Keratinocyte (primary cell): ENCODE measurements at regions not wholly inside any gene's neighbourhood (a gene's known extent, or its start where the extent isn't known, plus 50 kb on each side); places are given as distances from the start of the nearest gene placed in this dataset.

ENCODE experiments used
- DNase-seq: peaks from one replicate; pipeline ENCODE4 v3.0.0-alpha.2; 2011; ENCODE audit warnings: low read depth, missing footprints, low spot score
- FAIRE-seq: peaks from 2 replicates; lab custom pipeline; 2011; peaks lifted over from hg19 to GRCh38; lab: Jason Lieb, UNC
- H2AFZ ChIP-seq: 2 replicates; pipeline ENCODE4 v1.6.0; 2012; ENCODE audit warnings: low read length, control low read depth, inconsistent platforms; ENCODE audit not compliant: control insufficient read depth
- H3K27ac ChIP-seq: 2 replicates; pipeline ENCODE4 v1.5.1; 2011; ENCODE audit warnings: low read length; ENCODE audit not compliant: control insufficient read depth, insufficient read depth
- H3K27me3 ChIP-seq: 3 replicates; pipeline ENCODE4 v1.6.0; 2011; ENCODE audit warnings: low read length; ENCODE audit not compliant: control insufficient read depth, insufficient read depth; ENCODE audit errors: extremely low read depth
- H3K36me3 ChIP-seq, 2 experiments: 2 replicates in 1 of 2; 3 replicates in 1 of 2; pipeline ENCODE4 v1.5.1; 2011; ENCODE audit warnings: low read length in 2 of 2, mild to moderate bottlenecking in 1 of 2; ENCODE audit not compliant: control insufficient read depth in 2 of 2, insufficient read depth in 2 of 2; ENCODE audit errors: extremely low read depth in 1 of 2
- H3K4me1 ChIP-seq: 3 replicates; pipeline ENCODE4 v1.5.1; 2011; ENCODE audit warnings: low read length; ENCODE audit not compliant: control insufficient read depth, insufficient read depth; ENCODE audit errors: extremely low read depth
- H3K4me2 ChIP-seq: 3 replicates; pipeline ENCODE4 v1.6.0; 2011; ENCODE audit warnings: low read depth, low read length; ENCODE audit not compliant: control insufficient read depth, insufficient read depth; ENCODE audit errors: extremely low read depth
- H3K4me3 ChIP-seq, 3 experiments: fragments of 200-600 bp in 1 of 3; sonication (generic) in 1 of 3; 2 replicates in 2 of 3; 3 replicates in 1 of 3; pipeline ENCODE4 v1.5.1; 2011 to 2016; ENCODE audit warnings: low read length in 3 of 3, mild to moderate bottlenecking in 3 of 3, control low read depth in 2 of 3, inconsistent platforms in 1 of 3, low read depth in 1 of 3, mixed read lengths in 1 of 3, mixed run types in 1 of 3, moderate library complexity in 1 of 3; ENCODE audit not compliant: control insufficient read depth in 2 of 3, insufficient read depth in 2 of 3; ENCODE audit errors: extremely low read depth in 1 of 3
- H3K79me2 ChIP-seq: 2 replicates; pipeline ENCODE4 v1.6.0; 2012; ENCODE audit warnings: low read length; ENCODE audit not compliant: control insufficient read depth, insufficient read depth
- H3K9ac ChIP-seq: 3 replicates; pipeline ENCODE4 v1.6.0; 2011; ENCODE audit warnings: low read length; ENCODE audit not compliant: control insufficient read depth, insufficient read depth; ENCODE audit errors: extremely low read depth
- H3K9me1 ChIP-seq: 3 replicates; pipeline ENCODE4 v1.6.0; 2011; ENCODE audit warnings: low read length; ENCODE audit not compliant: control insufficient read depth, insufficient read depth; ENCODE audit errors: extremely low read depth
- H3K9me3 ChIP-seq: 2 replicates; pipeline ENCODE4 v1.5.1; 2012; ENCODE audit warnings: low read depth, low read length; ENCODE audit not compliant: control insufficient read depth
- H4K20me1 ChIP-seq: 3 replicates; pipeline ENCODE4 v1.6.0; 2011; ENCODE audit warnings: low read length; ENCODE audit not compliant: control insufficient read depth, insufficient read depth; ENCODE audit errors: extremely low read depth
- CTCF ChIP-seq, 3 experiments: IDR thresholded peaks in 1 of 3; conservative IDR thresholded peaks in 1 of 3; optimal IDR thresholded peaks in 1 of 3; 2 replicates in 2 of 3; 3 replicates in 1 of 3; pipeline versions ENCODE3 to v1.5.1; 2011; ENCODE audit warnings: low read length in 3 of 3, mild to moderate bottlenecking in 3 of 3, moderate library complexity in 2 of 3, control low read depth in 1 of 3, inconsistent platforms in 1 of 3; ENCODE audit not compliant: insufficient read depth in 2 of 3; ENCODE audit errors: extremely low read depth in 1 of 3
- EZH2 ChIP-seq: IDR thresholded peaks from one replicate; pipeline ENCODE4 v1.6.1; 2012; ENCODE audit warnings: inconsistent platforms, mild to moderate bottlenecking, low read length, moderate library complexity
- dilution Hi-C: fragments of 300-500 bp; cut with MboI; formaldehyde crosslinking; loops from one replicate; pipeline ENCODE4 v1.7.0; 2020; ENCODE audit warnings: low sequenced_read_pairs; ENCODE audit not compliant: extremely low pct_ligation_motif_present

- DNase-seq (no peak), FAIRE-seq (no peak)
- Histone ChIP-seq H3K9ac (no peak overlapping the region), H3K4me3 (no peak overlapping the region), H3K9me1 (no peaks in the 10 kb centered on the region), H4K20me1 (peaks cover 4% of the 10 kb centered on the region), H3K27ac (no peak overlapping the region), H3K79me2 (no peaks in the 10 kb centered on the region), H3K4me1 (no peaks in the 10 kb centered on the region), H3K36me3 (no peaks in the 10 kb centered on the region), H3K4me2 (no peak overlapping the region), H2AFZ (no peak overlapping the region), H3K9me3 (no peaks in the 10 kb centered on the region), H3K27me3 (peaks cover 55% of the 10 kb centered on the region)
- TF ChIP-seq CTCF (optimal IDR thresholded peaks at IDR 0.05 in 1 of 3, IDR thresholded peaks at IDR 0.05 in 1 of 3, conservative IDR thresholded peaks at IDR 0.05 in 1 of 3; ENCODE audit: extremely low read depth in 1 of 3, insufficient read depth in 2 of 3, low read length in 3 of 3), result no peak
- TF ChIP-seq EZH2, result no peak
- dilution Hi-C loops, result no loop called here
Measured at GRCh38 chr17:77544347-77545110, 403.8 kb downstream of the SEC14L1 start.

- TF ChIP-seq CTCF (optimal IDR thresholded peaks at IDR 0.05 in 1 of 3, IDR thresholded peaks at IDR 0.05 in 1 of 3, conservative IDR thresholded peaks at IDR 0.05 in 1 of 3; ENCODE audit: extremely low read depth in 1 of 3, insufficient read depth in 2 of 3, low read length in 3 of 3) (no peak), EZH2 (no peak)
- Histone ChIP-seq H4K20me1 (peaks cover 4% of the 10 kb centered on the region), H3K9me3 (no peaks in the 10 kb centered on the region), H3K4me2 (no peak overlapping the region), H3K9me1 (no peaks in the 10 kb centered on the region), H3K36me3 (no peaks in the 10 kb centered on the region), H3K79me2 (no peaks in the 10 kb centered on the region), H3K9ac (no peak overlapping the region), H3K27me3 (peaks cover 43% of the 10 kb centered on the region), H2AFZ (no peak overlapping the region), H3K4me3 (no peak overlapping the region), H3K4me1 (no peaks in the 10 kb centered on the region), H3K27ac (no peak overlapping the region)
- no peak for DNase-seq
- FAIRE-seq, result no peak
- dilution Hi-C loops, result no loop called here
Measured at GRCh38 chr17:77546772-77547241, 406.0 kb downstream of the SEC14L1 start.
